GM19467 (cell line): ENCODE measurements at regions not wholly inside any gene's neighbourhood (a gene's known extent, or its start where the extent isn't known, plus 50 kb on each side); places are given as distances from the start of the nearest gene placed in this dataset.

Experiments
- ATAC-seq: cut with Tn5 transposase; IDR thresholded peaks from one replicate; pipeline ENCODE4 v1.9.1; 2021; ENCODE audit warnings: mild to moderate bottlenecking, moderate library complexity; ENCODE audit not compliant: unreplicated experiment

DNA sequence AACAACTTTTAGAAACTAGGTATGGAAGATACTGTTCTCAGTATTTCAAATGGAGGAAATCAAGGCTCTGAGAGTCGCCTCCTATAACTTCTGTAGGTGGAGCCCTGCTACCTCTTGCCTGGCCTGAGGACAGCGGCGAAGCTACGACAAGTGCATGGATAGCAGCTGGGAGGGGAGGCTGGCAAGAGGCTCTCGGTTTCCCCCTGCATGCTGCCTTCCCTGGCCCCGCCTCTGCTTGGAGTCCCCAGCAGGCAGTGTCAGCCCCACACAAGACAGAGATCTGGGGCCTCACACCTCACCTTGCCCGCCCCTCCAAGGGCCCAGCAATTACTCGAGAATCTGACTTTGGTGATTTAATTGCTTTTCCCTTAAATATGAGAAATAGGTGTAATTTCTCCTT is 107.6 kb upstream of the POU3F3 start:
- ATAC-seq, result no peak

GRCh38 chr2:104746858-104747257 is 107.1 kb upstream of the POU3F3 start:
- no peak for ATAC-seq

DNA sequence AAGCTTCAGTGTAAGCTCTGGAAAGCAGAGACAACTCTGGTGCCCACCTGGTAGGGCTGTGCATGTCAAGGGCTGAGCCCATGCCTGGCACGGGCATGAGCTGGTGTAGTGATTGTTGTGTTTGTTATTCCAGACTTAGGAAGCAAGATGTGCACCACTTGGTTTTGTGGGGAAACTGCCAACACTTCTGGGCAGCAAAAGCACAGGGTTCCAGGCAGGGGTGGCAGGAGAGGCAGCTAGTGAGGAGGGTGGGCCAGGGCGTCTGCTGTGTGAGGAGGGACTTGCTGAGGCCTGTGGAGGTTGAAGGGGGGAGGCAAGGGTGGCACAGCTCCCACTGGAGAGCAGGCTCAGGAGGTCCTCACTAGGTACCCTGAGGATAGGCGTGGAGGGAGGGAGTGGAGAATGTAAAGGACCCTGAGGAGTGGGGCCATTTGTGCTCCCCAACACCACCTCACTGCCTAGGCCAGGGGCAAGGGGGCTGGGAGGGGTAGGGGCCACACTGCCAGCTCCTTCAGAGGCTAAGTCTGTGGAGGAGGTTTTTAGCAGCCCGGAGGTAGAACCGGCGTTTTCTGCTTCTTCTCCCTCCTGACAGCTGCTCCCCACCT is 104.0 kb upstream of the POU3F3 start:
- no peak for ATAC-seq

GRCh38 chr2:104752504-104752903 is 101.4 kb upstream of the POU3F3 start:
- no peak for ATAC-seq

- no peak for ATAC-seq
These were observed 98.7 kb upstream of the POU3F3 start for GRCh38 chr2:104755026-104755878.

GRCh38 chr2:104756118-104756517 is 97.8 kb upstream of the POU3F3 start:
- no peak for ATAC-seq

- ATAC-seq, result no peak
These were observed 96.9 kb upstream of the POU3F3 start for GRCh38 chr2:104757056-104757455.

DNA sequence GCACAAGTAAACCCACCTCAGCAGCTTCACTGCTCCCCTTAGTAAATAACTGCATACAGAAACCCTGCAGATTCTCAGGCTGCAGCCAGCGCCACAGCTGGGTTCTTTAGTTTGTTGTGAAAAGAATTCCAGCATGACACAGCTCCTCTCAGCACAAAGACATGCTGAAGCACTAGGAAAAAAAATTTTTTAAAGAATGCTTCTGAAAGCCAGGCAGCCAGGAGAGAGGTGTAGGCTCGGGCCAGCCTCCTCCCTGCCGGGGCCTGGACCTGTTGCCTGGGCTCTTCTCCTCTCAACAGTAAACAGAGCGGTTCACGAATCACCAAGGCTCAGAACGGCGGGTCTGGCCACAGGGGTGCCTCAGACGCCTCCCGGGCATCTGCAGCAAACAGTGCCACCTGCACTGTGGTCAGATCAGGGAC is 95.7 kb upstream of the POU3F3 start:
- ATAC-seq, result no peak

GRCh38 chr2:104762031-104762430 is 91.9 kb upstream of the POU3F3 start:
- no peak for ATAC-seq

DNA sequence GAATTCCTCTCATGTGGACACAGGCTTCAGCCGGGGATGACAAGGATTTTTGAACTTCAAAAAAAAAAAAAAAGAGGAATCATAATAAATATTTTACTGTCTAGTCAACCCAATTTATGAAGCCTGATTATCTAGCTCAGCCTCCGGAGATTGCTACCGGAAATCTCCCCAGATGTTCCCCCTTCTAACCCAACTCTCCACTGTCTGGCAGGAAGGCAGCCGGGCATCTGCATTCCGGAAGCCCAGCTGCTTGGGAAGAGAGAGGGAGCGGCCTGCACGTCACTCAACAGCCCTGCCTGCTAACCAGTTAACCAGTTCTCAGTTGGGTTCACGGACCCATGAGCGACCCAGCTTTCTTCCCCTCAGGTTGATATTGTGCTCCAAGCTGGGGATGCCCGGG is 87.2 kb upstream of the POU3F3 start:
- no peak for ATAC-seq

DNA sequence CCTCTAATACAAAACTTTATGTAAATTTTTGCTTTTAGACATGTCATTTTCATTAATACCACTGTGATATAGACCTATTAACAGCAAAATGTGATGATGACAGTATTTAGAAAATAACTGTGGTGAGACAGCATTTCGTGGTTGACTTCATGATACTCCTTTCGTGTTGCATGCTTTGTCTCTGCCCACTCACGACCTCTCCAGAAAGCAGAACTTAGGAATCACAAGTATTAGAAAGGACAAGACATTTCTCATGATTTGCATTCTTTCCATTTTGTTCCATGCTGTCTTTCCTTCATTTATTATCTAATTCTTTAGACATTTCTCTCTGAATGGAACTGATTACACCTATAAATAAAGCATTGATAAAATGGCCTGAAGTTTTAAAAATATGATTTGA is 85.2 kb upstream of the POU3F3 start:
- ATAC-seq, result no peak

GRCh38 chr2:104769096-104769495 is 84.8 kb upstream of the POU3F3 start:
- ATAC-seq, result no peak

DNA sequence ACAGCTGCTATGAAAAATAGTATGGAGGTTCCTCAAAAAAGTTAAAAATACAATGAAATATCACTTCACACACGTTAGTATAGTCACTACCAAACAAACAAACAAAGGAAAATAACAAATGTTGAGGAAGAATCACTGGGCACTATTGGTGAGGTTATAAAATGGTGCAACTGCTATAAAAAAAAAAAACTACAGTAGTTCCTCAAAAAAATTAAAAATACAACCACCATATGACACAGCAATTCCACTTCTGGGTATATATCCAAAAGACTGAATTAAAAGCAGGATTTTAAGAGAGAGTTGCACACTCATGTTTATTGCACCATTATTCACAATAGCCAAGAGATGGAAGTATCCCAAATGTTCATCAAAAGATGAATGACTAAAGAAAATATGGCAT is 80.9 kb upstream of the POU3F3 start:
- no peak for ATAC-seq

- ATAC-seq, result no peak
These were observed 79.3 kb upstream of the POU3F3 start for GRCh38 chr2:104774631-104775030.

GRCh38 chr2:104777721-104778120 is 76.2 kb upstream of the POU3F3 start:
- no peak for ATAC-seq

DNA sequence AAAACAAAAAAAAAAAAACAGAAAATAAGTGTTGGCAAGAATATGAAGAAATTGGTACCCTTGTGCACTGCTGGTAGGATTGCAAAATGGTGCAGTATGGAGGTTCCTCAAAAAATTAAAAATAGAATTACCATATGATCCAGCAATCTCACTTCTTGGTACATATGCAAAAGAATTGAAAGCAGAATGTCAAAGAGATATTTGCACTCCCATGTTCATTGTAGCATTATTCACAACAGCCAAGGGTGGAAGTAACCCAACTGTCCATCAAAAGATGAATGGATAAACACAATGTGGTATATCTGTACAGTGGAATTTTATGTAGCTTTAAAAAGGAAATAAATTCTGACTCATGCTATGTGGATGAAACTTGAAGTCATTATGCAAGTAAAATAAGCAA is 72.8 kb upstream of the POU3F3 start:
- no peak for ATAC-seq

DNA sequence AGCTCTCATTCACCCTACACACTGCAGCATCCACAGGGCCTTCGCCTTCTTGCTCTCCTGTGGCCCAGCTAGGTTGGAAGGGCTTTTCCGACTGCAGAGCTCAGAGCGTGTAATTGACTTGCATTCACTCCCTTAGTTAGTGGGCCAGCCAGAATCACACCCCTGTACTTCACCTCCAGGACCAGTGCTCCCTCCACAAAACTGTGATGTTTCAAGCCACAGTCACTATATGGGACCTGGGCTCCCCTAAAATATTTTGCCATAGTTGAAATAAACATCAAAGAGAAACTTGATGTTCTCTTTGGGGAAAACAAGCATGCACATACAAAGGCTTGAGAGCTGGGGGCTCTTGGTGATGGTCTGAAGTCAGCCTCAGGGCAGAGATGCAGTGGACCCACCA is 69.7 kb upstream of the POU3F3 start:
- ATAC-seq, result no peak

DNA sequence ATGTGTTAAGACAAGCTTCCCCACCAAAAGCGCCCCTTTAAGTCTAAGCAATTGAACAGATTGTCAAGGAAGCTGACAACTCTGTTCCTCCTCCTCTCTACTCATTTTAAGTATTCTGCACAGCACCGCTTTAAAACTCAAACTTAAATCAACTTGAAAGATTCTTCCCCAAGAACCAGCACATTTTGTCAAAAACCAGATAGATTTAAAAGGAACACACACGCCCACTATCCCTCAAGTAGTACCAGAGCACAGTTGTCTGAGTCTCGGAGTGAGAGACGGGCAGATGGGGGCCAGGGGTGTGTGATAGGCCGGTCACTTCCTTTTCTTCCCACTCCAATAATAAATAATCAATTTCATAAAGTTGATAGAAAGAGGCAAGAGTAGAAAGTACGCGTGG is 67.7 kb upstream of the POU3F3 start:
- ATAC-seq, result no peak

DNA sequence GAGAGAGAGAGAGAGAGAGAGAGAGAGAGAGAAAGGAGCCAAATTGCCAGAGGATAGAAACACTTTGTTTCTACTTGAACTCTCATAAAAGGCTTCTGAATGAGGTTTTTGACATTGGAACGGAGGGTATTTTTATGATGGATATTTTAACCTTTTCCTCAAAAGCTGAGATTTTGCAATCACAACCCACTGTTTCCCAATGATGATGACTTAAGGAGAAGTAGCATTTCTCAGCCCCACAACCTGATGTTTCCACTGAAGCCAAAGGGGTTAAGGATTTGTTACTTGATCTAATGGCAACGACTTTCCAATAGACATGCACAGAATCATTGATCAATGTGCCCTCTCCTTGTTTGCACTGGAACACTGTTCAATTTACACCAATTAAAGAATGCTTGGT is 67.1 kb upstream of the POU3F3 start:
- ATAC-seq, result no peak

DNA sequence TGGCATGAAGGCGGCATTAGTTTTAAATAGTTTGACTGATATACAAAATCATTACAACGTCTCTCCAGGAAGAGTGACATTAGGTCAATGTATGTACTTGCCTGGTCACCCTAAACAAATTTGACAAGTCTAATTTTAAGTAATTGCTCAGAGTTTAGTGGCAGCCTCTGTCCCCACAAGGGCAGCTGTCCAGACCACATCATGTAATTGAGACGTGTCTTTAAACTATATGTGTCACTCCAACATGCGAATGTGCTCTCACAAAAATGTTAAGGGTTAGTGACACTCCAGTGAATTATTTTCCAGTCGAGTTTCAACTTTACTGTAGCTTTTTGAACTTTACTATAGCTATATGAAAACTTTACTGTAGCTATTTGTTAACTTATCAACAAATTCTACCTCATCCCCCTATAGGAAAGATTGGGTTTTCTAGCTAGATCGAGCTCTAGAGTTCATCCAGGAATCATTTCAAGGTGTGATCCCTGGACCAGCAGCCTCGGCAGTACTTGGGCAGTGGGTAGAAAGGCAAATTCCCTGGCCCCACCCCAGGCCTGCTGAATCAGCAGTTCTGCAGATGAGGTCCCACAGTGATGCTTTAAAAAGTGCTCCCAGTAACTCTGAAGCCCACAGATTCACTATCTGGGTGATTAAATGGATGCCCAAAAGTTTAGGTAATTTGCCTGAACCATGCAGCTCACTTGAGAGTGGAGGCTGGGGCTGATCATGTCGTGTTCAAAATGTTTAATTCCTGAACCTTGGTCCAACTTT is 66.4 kb upstream of the POU3F3 start:
- no peak for ATAC-seq

- ATAC-seq, result no peak
These were observed 65.0 kb upstream of the POU3F3 start for GRCh38 chr2:104788742-104789455.
